Panc1 (cell line): ENCODE measurements at regions not wholly inside any gene's neighbourhood (a gene's known extent, or its start where the extent isn't known, plus 50 kb on each side); places are given as distances from the start of the nearest gene placed in this dataset.

Experiments used
- ATAC-seq: fragments of 200-7000 bp; cut with Tn5 transposase; 2 replicates; pipeline ENCODE4 v1.9.1; 2020; ENCODE audit warnings: mild to moderate bottlenecking, moderate library complexity
- BruUV-seq: library from RNA; stranded (reverse); fragments of 400-500 nt; replicated peaks from 2 replicates; lab custom pipeline; 2021; lab: Mats Ljungman, UMichigan
- CTCF ChIA-PET: fragments of 300-600 bp; sonication (Branson Sonifier 250); formaldehyde crosslinking; loops from one replicate; lab custom pipeline; 2022; ENCODE audit warnings: antibody characterized with exemption; lab: Charles Lee
- POLR2A ChIA-PET: fragments of 300-600 bp; sonication (Branson Sonifier 250); formaldehyde crosslinking; loops from one replicate; lab custom pipeline; 2022; ENCODE audit warnings: antibody characterized with exemption; lab: Charles Lee
- DNase-seq: peaks from one replicate; pipeline ENCODE4 v3.0.0-alpha.2; 2010; ENCODE audit warnings: low read depth, low spot score
- H3K27ac ChIP-seq: 2 replicates; pipeline ENCODE4 v1.5.1; 2011; ENCODE audit warnings: mild to moderate bottlenecking, low read length, inconsistent platforms
- H3K27me3 ChIP-seq: fragments of 200-500 bp; sonication (Bioruptor generic); 2 replicates; pipeline ENCODE4 v1.6.0; 2014; ENCODE audit warnings: low read length, inconsistent platforms; ENCODE audit not compliant: control insufficient read depth, insufficient read depth
- H3K36me3 ChIP-seq: fragments of 200-500 bp; sonication (Bioruptor generic); 2 replicates; pipeline ENCODE4 v1.5.1; 2014; ENCODE audit warnings: inconsistent platforms, mild to moderate bottlenecking, low read length, moderate library complexity; ENCODE audit not compliant: control insufficient read depth, insufficient read depth
- H3K4me1 ChIP-seq: 2 replicates; pipeline ENCODE4 v1.5.1; 2011; ENCODE audit warnings: inconsistent platforms, mild to moderate bottlenecking, low read length, moderate library complexity; ENCODE audit not compliant: control insufficient read depth, insufficient read depth
- H3K4me3 ChIP-seq, 2 experiments: 2 replicates each; pipeline ENCODE4 v1.5.1; 2011 to 2012; ENCODE audit warnings: low read depth in 2 of 2, low read length in 2 of 2, mild to moderate bottlenecking in 2 of 2, inconsistent platforms in 1 of 2, moderate library complexity in 1 of 2
- H3K9me3 ChIP-seq: fragments of 200-500 bp; sonication (Bioruptor generic); 2 replicates; pipeline ENCODE4 v1.5.1; 2014; ENCODE audit warnings: low read depth, mild to moderate bottlenecking, inconsistent platforms, low read length, moderate library complexity; ENCODE audit not compliant: control insufficient read depth, insufficient read depth
- CTCF ChIP-seq: fragments of 450-650 bp; IDR thresholded peaks from 2 replicates; pipeline ENCODE4 v1.5.1; 2017; ENCODE audit warnings: mild to moderate bottlenecking
- POLR2AphosphoS5 ChIP-seq: IDR thresholded peaks from 2 replicates; pipeline ENCODE4 v1.6.1; 2012; ENCODE audit warnings: mild to moderate bottlenecking, low read depth, low read length, moderate library complexity
- REST ChIP-seq, 2 experiments: IDR thresholded peaks; 2 replicates each; pipeline ENCODE4 v1.6.1; 2011 to 2012; ENCODE audit warnings: low read depth in 2 of 2, control low read depth in 1 of 2, low read length in 1 of 2, mild to moderate bottlenecking in 1 of 2, moderate library complexity in 1 of 2; ENCODE audit not compliant: insufficient read depth in 1 of 2
- SIN3A ChIP-seq: IDR thresholded peaks from 2 replicates; pipeline ENCODE4 v1.6.1; 2012; ENCODE audit warnings: low read depth, mild to moderate bottlenecking, low read length, moderate library complexity, borderline replicate concordance; ENCODE audit not compliant: insufficient read depth
- TCF7L2 ChIP-seq: IDR thresholded peaks from 2 replicates; pipeline ENCODE4 v1.6.1; 2011; ENCODE audit warnings: mild to moderate bottlenecking, low read depth, low read length, inconsistent platforms
- in situ Hi-C: cut with HindIII; loops from 2 replicates; pipeline ENCODE4 v1.10.0; 2016; ENCODE audit warnings: low sequenced_read_pairs, low pct_unique_long_range_greater_than_20kb
- intact Hi-C: fragments of 100-400 bp; cut with micrococcal nuclease; formaldehyde crosslinking; loops from one replicate; pipeline ENCODE4 v1.10.0; 2022; ENCODE audit not compliant: unreplicated experiment

GRCh38 chr2:196421880-196422279 is 217.6 kb upstream of the CCDC150 start:
- intact Hi-C loops, result no loop called here
- DNase-seq, result no peak
- BruUV-seq, result no TSS peak
- no peak for ATAC-seq
- in situ Hi-C loops, result no loop called here
- ChIA-PET POLR2A (no interaction called here), CTCF (interaction anchor here (1.2 kb wide), 1 partner anchor 32 kb away, joined by 3 read pairs; no protein-coding TSS in a partner anchor)
- Histone ChIP-seq H3K4me3 (no peak overlapping the region), H3K36me3 (no peaks in the 10 kb centered on the region), H3K27me3 (no peaks in the 10 kb centered on the region), H3K4me1 (no peaks in the 10 kb centered on the region), H3K27ac (no peak overlapping the region), H3K9me3 (no peaks in the 10 kb centered on the region)
- TF ChIP-seq CTCF (no peak), REST (IDR thresholded peaks at IDR 0.05; ENCODE audit: insufficient read depth in 1 of 2, low read depth in 2 of 2, low read length in 1 of 2) (peak; percentile 74 to 81)

DNA sequence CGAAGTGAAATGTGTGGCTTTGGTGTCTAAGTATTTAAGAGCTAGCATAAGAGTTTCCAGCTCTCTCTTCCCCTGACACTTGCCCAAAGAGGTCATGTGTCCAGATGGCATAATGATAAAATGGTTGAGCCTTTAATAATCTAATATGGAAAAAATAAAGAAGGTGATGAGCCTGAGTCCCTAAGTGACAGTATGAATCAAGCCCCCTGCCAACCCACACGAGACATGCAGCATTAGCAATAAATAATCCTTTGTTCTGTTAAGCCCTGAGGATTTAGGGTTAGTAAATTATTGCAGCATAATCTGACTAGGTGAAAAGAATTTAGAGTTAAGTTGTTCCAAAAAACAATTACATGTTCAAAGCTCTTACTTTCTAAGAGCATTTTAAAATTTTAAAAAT is 217.2 kb upstream of the CCDC150 start:
- intact Hi-C loops, result no loop called here
- Histone ChIP-seq H3K36me3 (no peaks in the 10 kb centered on the region), H3K4me3 (no peak overlapping the region), H3K27me3 (no peaks in the 10 kb centered on the region), H3K4me1 (no peaks in the 10 kb centered on the region), H3K27ac (no peak overlapping the region), H3K9me3 (no peaks in the 10 kb centered on the region)
- POLR2A ChIA-PET, result no interaction called here
- in situ Hi-C loops, result no loop called here
- BruUV-seq, result no TSS peak
- no peak for TF ChIP-seq SIN3A
- CTCF ChIA-PET, result interaction anchor here (0.6 to 1.2 kb wide), 2 partner anchors 31 to 60 kb away, joined by 3 to 6 read pairs; no protein-coding TSS in a partner anchor
- ATAC-seq (no peak), DNase-seq (no peak)

- CTCF ChIA-PET, result no interaction called here
- no TSS peak for BruUV-seq
- Histone ChIP-seq H3K9me3 (no peaks in the 10 kb centered on the region), H3K36me3 (no peaks in the 10 kb centered on the region), H3K27me3 (no peaks in the 10 kb centered on the region), H3K4me1 (no peaks in the 10 kb centered on the region), H3K4me3 (no peak overlapping the region), H3K27ac (no peak overlapping the region)
- POLR2A ChIA-PET, result no interaction called here
- ATAC-seq (no peak), DNase-seq (no peak)
- intact Hi-C loops (no loop called here), in situ Hi-C loops (no loop called here)
- TF ChIP-seq TCF7L2 (no peak), SIN3A (no peak), REST (IDR thresholded peaks at IDR 0.05; ENCODE audit: insufficient read depth in 1 of 2, low read depth in 2 of 2, low read length in 1 of 2) (no peak), CTCF (no peak), POLR2AphosphoS5 (no peak)
Observed at GRCh38 chr2:196426122-196426521, 213.4 kb upstream of the CCDC150 start.
